K562 (cell line): ENCODE measurements at regions not wholly inside any gene's neighbourhood (a gene's known extent, or its start where the extent isn't known, plus 50 kb on each side); places are given as distances from the start of the nearest gene placed in this dataset.

ENCODE experiments used
- ATAC-seq: fragments of 200-7000 bp; cut with Tn5 transposase; 3 replicates; pipeline ENCODE4 v1.9.1; 2020; ENCODE audit warnings: moderate library complexity
- BruUV-seq: library from RNA; stranded (reverse); fragments of 400-500 nt; replicated peaks from 2 replicates; lab custom pipeline; 2021; lab: Mats Ljungman, UMichigan
- CTCF ChIA-PET: fragments of 300-600 bp; formaldehyde crosslinking; extraction: SDS; loops from one replicate; lab custom pipeline; 2021; ENCODE audit warnings: low intra/inter-chr PET ratio; lab: Yijun Ruan, JAX
- POLR2A ChIA-PET: fragments of 300-600, 350-650 bp; sonication (Branson Sonifier 250); formaldehyde crosslinking; extraction: SDS; loops from one replicate; lab custom pipeline; 2021; ENCODE audit warnings: antibody characterized with exemption, inconsistent platforms; lab: Yijun Ruan, JAX
- DNase-seq, 4 experiments: peaks; one replicate each; pipeline versions ENCODE4 v3.0.0 to v3.0.0-alpha.2; 2011 to 2018; ENCODE audit warnings: low spot score in 3 of 4, mixed read lengths in 3 of 4; ENCODE audit errors: extremely low read depth in 1 of 4
- FAIRE-seq: peaks from 2 replicates; lab custom pipeline; 2011; peaks lifted over from hg19 to GRCh38; lab: Jason Lieb, UNC
- H2AFZ ChIP-seq: 2 replicates; pipeline ENCODE4 v1.6.0; 2011; ENCODE audit warnings: low read depth, low read length, control low read depth, inconsistent platforms
- H3K27ac ChIP-seq: fragments of 200-600 bp; 3 replicates; pipeline ENCODE4 v1.8.0; 2011; ENCODE audit warnings: low read depth, mild to moderate bottlenecking, control low read depth, inconsistent platforms, low read length, moderate library complexity, mixed read lengths; ENCODE audit errors: extremely low read depth
- H3K27me3 ChIP-seq, 2 experiments: fragments of 300-600 bp in 1 of 2; 2 replicates in 1 of 2; 3 replicates in 1 of 2; pipeline versions ENCODE4 v1.6.0 to v1.8.0; 2011; ENCODE audit warnings: inconsistent platforms in 2 of 2, low read length in 2 of 2, mild to moderate bottlenecking in 1 of 2, mixed read lengths in 1 of 2, moderate library complexity in 1 of 2; ENCODE audit not compliant: control insufficient read depth in 2 of 2, insufficient read depth in 2 of 2
- H3K36me3 ChIP-seq: fragments of 300-600 bp; 3 replicates; pipeline ENCODE4 v1.8.0; 2011; ENCODE audit warnings: mild to moderate bottlenecking, low read length, inconsistent platforms; ENCODE audit not compliant: control insufficient read depth, insufficient read depth
- H3K4me1 ChIP-seq, 2 experiments: fragments of 200-600 bp in 1 of 2; replicated peaks in 1 of 2; 2 replicates in 1 of 2; 3 replicates in 1 of 2; pipeline versions ENCODE4 v1.5.1 to v1.8.0; 2011; ENCODE audit warnings: inconsistent platforms in 2 of 2, low read length in 2 of 2, mild to moderate bottlenecking in 1 of 2, mixed read lengths in 1 of 2, moderate library complexity in 1 of 2; ENCODE audit not compliant: control insufficient read depth in 2 of 2, insufficient read depth in 2 of 2
- H3K4me2 ChIP-seq: 2 replicates; pipeline ENCODE4 v1.6.1; 2011; ENCODE audit warnings: low read length, control low read depth, inconsistent platforms, mixed read lengths; ENCODE audit not compliant: insufficient read depth
- H3K4me3 ChIP-seq: fragments of 200-600 bp; sonication (generic), shearing (Covaris generic); 2 replicates; pipeline ENCODE4 v1.5.1; 2016; ENCODE audit warnings: control low read depth, inconsistent platforms
- H3K79me2 ChIP-seq: fragments of 200-600 bp; 3 replicates; pipeline ENCODE4 v1.8.0; 2011; ENCODE audit warnings: low read length, inconsistent platforms; ENCODE audit not compliant: control insufficient read depth, insufficient read depth
- H3K9ac ChIP-seq, 2 experiments: 2 replicates each; pipeline versions ENCODE4 v1.6.0 to v1.6.1; 2011; ENCODE audit warnings: low read depth in 2 of 2, low read length in 2 of 2, control low read depth in 1 of 2, inconsistent platforms in 1 of 2, mild to moderate bottlenecking in 1 of 2, mixed read lengths in 1 of 2; ENCODE audit not compliant: insufficient read depth in 1 of 2
- H3K9me1 ChIP-seq: one replicate; pipeline ENCODE4 v1.6.0; 2011; ENCODE audit warnings: inconsistent platforms, mild to moderate bottlenecking, low read length, moderate library complexity; ENCODE audit not compliant: control insufficient read depth, insufficient read depth
- H3K9me3 ChIP-seq: replicated peaks from 2 replicates; pipeline ENCODE4 v1.5.1; 2011; ENCODE audit warnings: low read depth, low read length, inconsistent platforms; ENCODE audit not compliant: control insufficient read depth, insufficient read depth
- H4K20me1 ChIP-seq: replicated peaks from 2 replicates; pipeline ENCODE4 v1.6.1; 2011; ENCODE audit warnings: low read length, inconsistent platforms, mixed read lengths; ENCODE audit not compliant: control insufficient read depth, insufficient read depth
- ATF1 ChIP-seq, 2 experiments: fragments of 450-650 bp in 1 of 2; IDR thresholded peaks; 2 replicates each; pipeline ENCODE4 v1.6.1; 2016; ENCODE audit warnings: missing compliant biosample characterization in 1 of 2, missing genetic modification characterization in 1 of 2
- ATF3 ChIP-seq, 2 experiments: fragments of 450-650 bp in 1 of 2; sonication (generic) in 1 of 2; formaldehyde crosslinking in 1 of 2; IDR thresholded peaks in 1 of 2; conservative IDR thresholded peaks in 1 of 2; 2 replicates each; pipeline versions ENCODE4 v1.6.1 to v1.8.1; 2016 to 2023; ENCODE audit warnings: mild to moderate bottlenecking in 2 of 2, moderate library complexity in 2 of 2, inconsistent platforms in 1 of 2, missing genetic modification reagents in 1 of 2
- CREB1 ChIP-seq, 2 experiments: sonication (generic) in 1 of 2; formaldehyde crosslinking in 1 of 2; IDR thresholded peaks; 2 replicates each; pipeline versions ENCODE4 v1.6.1 to v1.8.0; 2012 to 2022; ENCODE audit warnings: inconsistent platforms in 1 of 2, mild to moderate bottlenecking in 1 of 2, missing genetic modification reagents in 1 of 2, moderate library complexity in 1 of 2
- CREM ChIP-seq: IDR thresholded peaks from 2 replicates; pipeline ENCODE4 v1.6.1; 2014; ENCODE audit warnings: antibody characterized with exemption, low read depth
- HDAC8 ChIP-seq: fragments of 450-650 bp; IDR thresholded peaks from 2 replicates; pipeline ENCODE4 v1.6.1; 2016; ENCODE audit warnings: mild to moderate bottlenecking, missing genetic modification characterization, moderate library complexity, missing compliant biosample characterization
- PHF21A ChIP-seq: fragments of 450-650 bp; IDR thresholded peaks from 2 replicates; pipeline ENCODE4 v1.6.1; 2017; ENCODE audit warnings: low read depth, borderline replicate concordance
- WGBS: fragments of 100-300 bp; shearing (Covaris generic); methylation state at CpG from one replicate; pipeline ENCODE4 v1.1.6; 2016; ENCODE audit warnings: low coverage, mixed read lengths; ENCODE audit not compliant: insufficient coverage; ENCODE audit errors: missing lambda C conversion rate; 5-methylcytosine and 5-hydroxymethylcytosine counted together
- in situ Hi-C: fragments of 300-500 bp; cut with MboI; formaldehyde crosslinking; loops from 4 replicates; pipeline ENCODE4 v1.15.0; 2018; ENCODE audit warnings: inconsistent platforms, mixed read lengths
- intact Hi-C: fragments of 100-400 bp; cut with micrococcal nuclease; formaldehyde crosslinking; loops from 2 replicates; pipeline ENCODE4 v1.14.2; 2022

GRCh38 chr1:94614168-94614815 is 72.7 kb upstream of the F3 start:
- in situ Hi-C loops, result no loop called here
- H3K79me2 ChIP-seq, result no peaks in the 10 kb centered on the region
- ATAC-seq, result no peak
- peak; percentile 79 for TF ChIP-seq ATF3 (IDR thresholded peaks at IDR 0.05)
- no peak for TF ChIP-seq ATF3 (CRISPR knock-in tag; conservative IDR thresholded peaks at IDR 0.05)
- TF ChIP-seq ATF1 (CRISPR knock-in tag; IDR thresholded peaks at IDR 0.05), result no peak; the same call in 1 of the 2 replicates
- TF ChIP-seq ATF1 (tag; IDR thresholded peaks at IDR 0.05), result peak; percentile 74
- no peak for TF ChIP-seq HDAC8 (tag)
- TF ChIP-seq CREM, result peak; percentile 52
- TF ChIP-seq PHF21A, result no peak
- TF ChIP-seq CREB1 (IDR thresholded peaks at IDR 0.05), result peak; percentile 65
- TF ChIP-seq CREB1 (CRISPR knock-in tag; IDR thresholded peaks at IDR 0.05), result no peak
- no peaks in the 10 kb centered on the region for H3K9me3 ChIP-seq
- H3K4me1 ChIP-seq, result peaks cover 0 to 9% of the 10 kb centered on the region in 2 experiments; a peak in 2 of 5 replicates
- POLR2A ChIA-PET, result no interaction called here
- intact Hi-C loops, result no loop called here
- no peak overlapping the region for H3K4me3 ChIP-seq
- no peaks in the 10 kb centered on the region for H3K36me3 ChIP-seq
- no peak for FAIRE-seq
- H3K9me1 ChIP-seq, result no peaks in the 10 kb centered on the region
- no peak overlapping the region for H3K4me2 ChIP-seq
- H2AFZ ChIP-seq, result no peak overlapping the region
- H3K27ac ChIP-seq, result no peak overlapping the region
- DNase-seq, result no peak
- CTCF ChIA-PET, result no interaction called here
- H3K27me3 ChIP-seq, result peaks cover 0 to 10% of the 10 kb centered on the region in 2 experiments; a peak in 2 of 5 replicates
- BruUV-seq, result no TSS peak
- H3K9ac ChIP-seq, result no peak overlapping the region
- no peaks in the 10 kb centered on the region for H4K20me1 ChIP-seq
- WGBS, result 35% methylated on average over 8 of the region's 8 CpGs
